OCI-LY7 (cell line): ENCODE measurements at regions not wholly inside any gene's neighbourhood (a gene's known extent, or its start where the extent isn't known, plus 50 kb on each side); places are given as distances from the start of the nearest gene placed in this dataset.

Source experiments
- BruUV-seq: library from RNA; stranded (reverse); fragments of 400-500 nt; replicated peaks from 2 replicates; lab custom pipeline; 2021; lab: Mats Ljungman, UMichigan
- CTCF ChIA-PET: fragments of 300-600 bp; sonication (Branson Sonifier 250); formaldehyde crosslinking; loops from one replicate; lab custom pipeline; 2022; ENCODE audit warnings: antibody characterized with exemption; ENCODE audit not compliant: unreplicated experiment; lab: Charles Lee
- POLR2A ChIA-PET: fragments of 300-600 bp; sonication (Branson Sonifier 250); formaldehyde crosslinking; loops from one replicate; lab custom pipeline; 2022; ENCODE audit warnings: antibody characterized with exemption; lab: Charles Lee
- DNase-seq: peaks from one replicate; pipeline ENCODE4 v3.0.0-alpha.2; 2015; ENCODE audit warnings: low spot score
- H2AFZ ChIP-seq: fragments of 200-600 bp; sonication (generic), shearing (Covaris generic); 2 replicates; pipeline ENCODE4 v1.6.1; 2014; ENCODE audit warnings: mild to moderate bottlenecking, antibody characterized with exemption, low read length, moderate library complexity
- H3K27ac ChIP-seq: fragments of 200-600 bp; sonication (generic); 2 replicates; pipeline ENCODE4 v1.5.1; 2014; ENCODE audit warnings: mixed run types, low read depth, mild to moderate bottlenecking, moderate library complexity, low read length, inconsistent platforms; ENCODE audit not compliant: poor library complexity, severe bottlenecking
- H3K36me3 ChIP-seq: fragments of 200-600 bp; sonication (generic); 2 replicates; pipeline ENCODE4 v1.6.1; 2014; ENCODE audit warnings: mild to moderate bottlenecking, antibody characterized with exemption, low read length, moderate library complexity, mixed read lengths; ENCODE audit not compliant: insufficient read depth
- H3K4me1 ChIP-seq: fragments of 200-600 bp; sonication (generic); 2 replicates; pipeline ENCODE4 v1.5.1; 2014; ENCODE audit warnings: mild to moderate bottlenecking, low read length; ENCODE audit not compliant: insufficient read depth, poor library complexity, severe bottlenecking
- H3K4me2 ChIP-seq: fragments of 200-600 bp; sonication (generic); 2 replicates; pipeline ENCODE4 v1.6.1; 2014; ENCODE audit warnings: mild to moderate bottlenecking, low read length
- H3K4me3 ChIP-seq: fragments of 200-600 bp; sonication (generic); 2 replicates; pipeline ENCODE4 v1.5.1; 2014; ENCODE audit warnings: mild to moderate bottlenecking, low read depth, low read length; ENCODE audit not compliant: poor library complexity, severe bottlenecking
- H3K79me2 ChIP-seq: fragments of 200-600 bp; sonication (generic); 2 replicates; pipeline ENCODE4 v1.6.1; 2016; ENCODE audit warnings: low read depth, mild to moderate bottlenecking, low read length, moderate library complexity, mixed read lengths; ENCODE audit not compliant: insufficient read depth
- H3K9me2 ChIP-seq: fragments of 200-600 bp; sonication (generic); 2 replicates; pipeline ENCODE4 v1.6.1; 2016; ENCODE audit warnings: mild to moderate bottlenecking, low read length, mixed read lengths; ENCODE audit not compliant: insufficient read depth
- H3K9me3 ChIP-seq: fragments of 200-600 bp; sonication (generic); 2 replicates; pipeline ENCODE4 v1.6.1; 2014; ENCODE audit warnings: mild to moderate bottlenecking, mixed run types, low read length, mixed read lengths
- H4K20me1 ChIP-seq: fragments of 200-600 bp; sonication (generic); 2 replicates; pipeline ENCODE4 v1.6.1; 2014; ENCODE audit warnings: mild to moderate bottlenecking, antibody characterized with exemption, low read length, moderate library complexity, mixed read lengths; ENCODE audit not compliant: insufficient read depth
- CTCF ChIP-seq: fragments of 200-600 bp; sonication (generic); conservative IDR thresholded peaks from 2 replicates; pipeline ENCODE4 v1.5.1; 2014; ENCODE audit warnings: mild to moderate bottlenecking, antibody characterized with exemption, low read length, moderate library complexity, mixed read lengths
- EZH2phosphoT487 ChIP-seq: fragments of 200-600 bp; sonication (generic); IDR thresholded peaks from 2 replicates; pipeline ENCODE4 v1.6.1; 2018; ENCODE audit warnings: low read depth, borderline replicate concordance, mild to moderate bottlenecking, mixed run types, antibody characterized with exemption, low read length, moderate library complexity, mixed read lengths
- intact Hi-C: fragments of 100-400 bp; cut with micrococcal nuclease; formaldehyde crosslinking; loops from one replicate; pipeline ENCODE4 v1.10.0; 2022; ENCODE audit not compliant: unreplicated experiment

- intact Hi-C loops: no loop called here
- no peaks in the 10 kb centered on the region for H3K9me2 ChIP-seq
- DNase-seq: no peak
- H3K79me2 ChIP-seq: no peaks in the 10 kb centered on the region
- no peak overlapping the region for H3K4me2 ChIP-seq
- no TSS peak for BruUV-seq
- TF ChIP-seq CTCF: no peak
- TF ChIP-seq EZH2phosphoT487: no peak
- CTCF ChIA-PET: no interaction called here
- no peak overlapping the region for H3K27ac ChIP-seq
- peaks cover 5% of the 10 kb centered on the region; the same call in 1 of the 2 replicates for H3K9me3 ChIP-seq
- H3K4me3 ChIP-seq: no peak overlapping the region
- no peaks in the 10 kb centered on the region for H3K4me1 ChIP-seq
- no peak overlapping the region for H2AFZ ChIP-seq
- no peaks in the 10 kb centered on the region for H3K36me3 ChIP-seq
- POLR2A ChIA-PET: no interaction called here
- H4K20me1 ChIP-seq: no peaks in the 10 kb centered on the region
Observed at GRCh38 chr10:47165168-47165710, 134.8 kb upstream of the GDF10 start.

DNA sequence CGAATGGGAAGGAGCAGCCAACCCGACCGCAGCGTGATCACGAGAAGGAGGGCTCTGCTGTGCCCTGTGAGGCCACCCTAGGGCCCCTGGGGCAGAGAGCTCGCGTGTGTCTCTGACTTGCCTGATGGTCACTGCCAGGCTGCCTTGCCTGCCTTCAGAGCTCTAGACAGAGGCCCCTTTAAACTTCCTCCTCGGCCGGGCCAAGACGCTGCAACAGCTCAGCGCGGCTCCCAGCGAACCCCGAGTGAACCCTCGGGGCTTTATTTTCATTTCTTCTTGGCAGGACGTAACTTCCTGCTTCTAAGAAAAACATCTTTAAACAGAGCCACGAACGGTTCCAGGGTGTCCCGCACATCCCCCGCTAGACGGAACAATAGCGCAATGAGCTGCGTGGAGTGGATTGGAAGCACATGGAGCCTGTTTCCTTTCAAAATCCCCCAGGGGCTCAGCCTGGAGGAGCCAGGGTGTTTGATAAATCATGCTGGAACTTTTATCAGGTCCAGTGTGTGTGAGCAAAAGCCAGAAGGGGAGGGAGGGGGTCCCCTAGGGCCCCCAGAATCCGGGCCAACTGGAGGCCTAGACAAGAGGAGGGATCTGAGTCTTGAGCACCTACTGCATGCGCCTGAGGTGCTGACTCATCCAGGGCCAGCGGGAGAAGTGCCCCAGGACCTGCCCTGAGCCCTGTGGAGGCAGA, 134.1 kb upstream of the GDF10 start:
- no peak overlapping the region for H2AFZ ChIP-seq

More for the DNA sequence above, 134.1 kb upstream of the GDF10 start:
- Histone ChIP-seq H3K4me2 (no peak overlapping the region), H4K20me1 (no peaks in the 10 kb centered on the region), H3K27ac (no peak overlapping the region), H3K9me2 (no peaks in the 10 kb centered on the region), H3K4me3 (no peak overlapping the region), H3K4me1 (no peaks in the 10 kb centered on the region), H3K9me3 (peaks cover 5% of the 10 kb centered on the region; the same call in 1 of the 2 replicates), H3K36me3 (no peaks in the 10 kb centered on the region), H3K79me2 (no peaks in the 10 kb centered on the region)
- CTCF ChIA-PET: no interaction called here
- POLR2A ChIA-PET: no interaction called here
- TF ChIP-seq CTCF: no peak
- no peak for TF ChIP-seq EZH2phosphoT487
- BruUV-seq: no TSS peak
- no peak for DNase-seq
- intact Hi-C loops: no loop called here
